Stimulated activated CD4-positive, alpha-beta T cell treated with anti-CD3 and anti-CD28 coated beads, Interleukin-4, amount 100 ng/mL, for 48 hours (primary cell): ENCODE measurements at regions not wholly inside any gene's neighbourhood (a gene's known extent, or its start where the extent isn't known, plus 50 kb on each side); places are given as distances from the start of the nearest gene placed in this dataset.

Experiments
- DNase-seq, 2 donors: peaks; one replicate each; pipeline ENCODE4 v3.0.0-alpha.2; 2020; ENCODE audit warnings: low read depth in 2 of 2

- DNase-seq, result no peak
Observed at GRCh38 chr6:122116119-122116834, 283.2 kb upstream of the HSF2 start.

GRCh38 chr6:122116835-122117627, 282.4 kb upstream of the HSF2 start:
- no peak for DNase-seq

- DNase-seq, result no peak
Observed at GRCh38 chr6:122118945-122119506, 280.4 kb upstream of the HSF2 start.

- DNase-seq, result no peak
Observed at GRCh38 chr6:122122202-122122601, 277.2 kb upstream of the HSF2 start.

GRCh38 chr6:122122686-122123085, 276.8 kb upstream of the HSF2 start:
- DNase-seq, result no peak

DNA sequence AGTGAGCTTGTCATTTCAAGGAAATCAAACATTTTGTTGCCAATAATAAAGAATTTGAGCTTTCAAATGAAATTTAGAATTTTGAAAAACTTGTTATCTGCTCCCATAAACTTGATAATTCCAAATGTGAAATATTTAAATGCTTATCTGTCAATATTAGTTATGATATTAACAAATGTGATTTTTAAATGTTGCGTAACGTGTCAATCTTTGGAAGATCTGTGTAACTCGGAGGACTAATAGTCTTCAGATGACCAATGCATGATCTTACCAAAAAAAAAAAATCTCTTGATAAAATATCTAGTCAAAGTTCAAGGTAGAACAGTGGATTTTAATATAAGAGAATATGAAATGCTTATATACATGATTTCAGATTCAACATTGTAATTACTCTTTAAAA, 274.5 kb upstream of the HSF2 start:
- no peak for DNase-seq

GRCh38 chr6:122126894-122127293, 272.6 kb upstream of the HSF2 start:
- no peak for DNase-seq

DNA sequence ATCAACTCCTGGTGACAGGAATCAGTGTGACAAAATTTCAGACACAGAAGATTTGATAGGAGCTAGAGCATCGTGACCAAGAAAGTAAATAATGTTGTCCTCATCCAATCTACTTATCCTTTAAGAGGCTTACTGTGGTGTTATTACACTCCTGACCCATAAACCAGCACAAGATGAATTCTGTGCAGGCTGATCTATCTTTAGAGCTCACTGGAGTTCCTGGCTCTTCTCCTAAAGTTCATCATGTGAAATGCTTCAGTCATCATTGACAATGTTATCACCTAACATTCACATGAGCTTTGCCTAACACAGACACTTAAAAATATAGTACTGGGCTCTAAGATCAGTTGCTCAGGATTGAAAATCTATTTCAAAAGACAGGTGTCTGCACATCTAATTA, 271.0 kb upstream of the HSF2 start:
- no peak for DNase-seq

GRCh38 chr6:122129313-122130025, 270.0 kb upstream of the HSF2 start:
- no peak for DNase-seq

- no peak for DNase-seq
Observed at GRCh38 chr6:122130026-122130348, 269.5 kb upstream of the HSF2 start.

DNA sequence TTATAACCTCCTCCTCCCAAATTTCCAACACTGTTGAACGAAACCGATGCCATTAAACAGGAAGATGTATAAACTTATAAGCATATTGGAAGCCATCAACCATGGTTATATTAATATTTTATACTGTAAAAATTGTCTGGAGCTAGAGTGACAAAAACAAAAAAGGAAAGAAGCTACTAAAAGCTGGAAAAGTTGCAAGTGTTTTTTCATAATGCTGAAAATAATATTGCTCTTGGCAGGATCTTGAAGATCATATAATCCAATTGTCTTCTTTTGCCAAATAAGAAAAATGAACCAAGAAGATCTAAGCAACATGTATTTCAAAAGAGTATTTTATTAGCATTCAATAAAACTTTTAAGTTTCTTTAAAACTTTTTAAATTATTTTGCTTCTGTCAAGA, 268.9 kb upstream of the HSF2 start:
- no peak for DNase-seq

DNA sequence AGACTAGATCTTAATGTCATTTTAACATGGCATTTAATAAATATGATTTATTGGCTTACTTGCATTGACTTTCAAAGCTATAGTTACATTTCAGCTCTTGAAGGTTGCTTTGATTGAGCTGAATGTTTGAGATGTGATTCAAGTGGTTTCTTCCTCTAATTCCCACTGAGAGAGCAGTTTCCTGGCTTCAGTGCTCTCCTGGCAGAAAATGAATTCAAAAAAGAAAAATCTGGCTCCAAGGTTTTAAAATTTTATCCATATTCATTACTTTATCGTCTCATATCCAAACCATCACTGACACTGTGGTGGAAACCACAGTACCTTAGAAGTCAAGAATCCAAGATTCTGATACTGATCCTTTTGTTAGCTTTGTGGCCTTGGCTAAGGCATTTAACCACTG, 263.1 kb upstream of the HSF2 start:
- DNase-seq, result no peak

DNA sequence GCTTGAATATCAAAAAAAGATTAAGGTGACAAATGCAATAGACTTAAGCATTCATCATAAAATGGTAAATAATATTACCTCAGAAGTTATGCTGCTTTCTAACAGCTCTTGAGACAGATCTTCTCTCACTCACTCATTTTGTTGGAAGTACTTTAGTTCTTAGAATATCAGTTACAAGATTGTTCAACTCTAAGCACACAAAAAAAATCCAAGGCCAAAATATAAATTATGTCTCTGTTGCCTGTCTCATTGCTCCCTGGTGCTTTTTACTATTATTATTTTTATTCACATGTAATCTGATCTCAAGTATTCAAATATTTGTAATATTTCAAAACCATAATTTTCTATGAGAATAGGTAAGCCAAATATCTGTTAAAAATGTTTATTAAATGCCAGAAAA, 259.4 kb upstream of the HSF2 start:
- DNase-seq, result no peak

GRCh38 chr6:122141246-122141645, 258.2 kb upstream of the HSF2 start:
- no peak for DNase-seq

GRCh38 chr6:122143813-122144601, 255.4 kb upstream of the HSF2 start:
- no peak for DNase-seq

- no peak for DNase-seq
Observed at GRCh38 chr6:122145246-122145645, 254.2 kb upstream of the HSF2 start.

DNA sequence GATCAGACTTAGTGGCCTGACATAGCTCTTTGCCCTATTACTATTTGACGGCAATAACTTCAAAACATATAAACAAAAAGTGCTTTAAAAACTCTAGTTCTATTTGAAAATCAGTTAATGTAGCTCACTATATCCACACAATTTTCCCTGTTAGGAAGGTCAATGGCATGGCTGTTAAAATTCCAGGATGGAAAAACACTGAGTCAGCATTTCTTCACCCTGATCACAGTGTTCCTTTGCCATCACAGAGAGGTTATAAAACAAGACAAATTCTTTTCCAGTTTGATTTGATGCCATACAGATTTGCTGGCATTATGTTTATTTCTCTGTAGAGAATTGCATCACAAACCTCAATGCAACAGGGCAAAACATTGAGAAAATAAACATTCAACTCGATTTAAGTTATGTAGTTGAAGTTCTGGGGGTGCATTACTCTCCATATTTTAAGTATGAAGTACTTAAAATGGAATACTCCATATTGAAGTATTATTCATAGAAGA, 253.7 kb upstream of the HSF2 start:
- no peak for DNase-seq

- no peak for DNase-seq
Observed at GRCh38 chr6:122147291-122147690, 252.2 kb upstream of the HSF2 start.

DNA sequence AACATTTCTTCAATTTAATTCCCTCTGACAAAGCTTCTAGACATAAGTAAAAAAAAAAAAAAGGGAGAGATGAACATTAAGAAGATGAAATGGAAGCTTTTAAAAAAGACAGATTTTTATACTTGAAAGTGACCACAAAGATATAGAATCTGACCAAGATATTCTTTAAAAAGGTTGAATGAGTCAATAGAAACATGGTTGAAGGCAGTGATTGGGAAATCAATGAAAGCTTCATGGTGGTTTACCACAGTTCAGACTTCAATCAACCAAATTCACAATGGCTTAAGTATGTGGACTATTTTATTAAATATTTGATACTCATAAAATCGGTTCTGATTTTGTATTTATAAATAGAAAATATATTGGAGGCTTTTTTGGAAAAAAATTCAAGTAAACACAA, 248.4 kb upstream of the HSF2 start:
- no peak for DNase-seq

DNA sequence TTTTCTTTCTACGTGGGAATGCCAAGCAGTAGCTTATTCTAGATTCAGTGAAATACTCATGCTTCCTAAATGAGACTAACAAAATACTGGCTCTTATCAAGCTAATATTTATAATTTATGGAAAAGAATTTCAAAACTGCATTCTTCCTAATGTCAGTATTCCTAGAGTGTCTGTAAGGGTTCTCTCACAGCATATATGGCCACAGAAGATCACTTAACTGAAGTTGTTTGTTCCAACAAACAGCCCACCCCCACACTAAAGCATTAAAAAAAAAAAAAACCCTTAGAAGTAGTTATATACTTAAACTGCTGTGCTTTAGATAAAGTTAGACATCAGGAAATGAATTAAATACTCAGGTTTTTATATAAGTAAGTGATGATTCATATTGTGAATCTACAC, 247.7 kb upstream of the HSF2 start:
- DNase-seq, result no peak

- no peak for DNase-seq
Observed at GRCh38 chr6:122153557-122153956, 245.9 kb upstream of the HSF2 start.

DNA sequence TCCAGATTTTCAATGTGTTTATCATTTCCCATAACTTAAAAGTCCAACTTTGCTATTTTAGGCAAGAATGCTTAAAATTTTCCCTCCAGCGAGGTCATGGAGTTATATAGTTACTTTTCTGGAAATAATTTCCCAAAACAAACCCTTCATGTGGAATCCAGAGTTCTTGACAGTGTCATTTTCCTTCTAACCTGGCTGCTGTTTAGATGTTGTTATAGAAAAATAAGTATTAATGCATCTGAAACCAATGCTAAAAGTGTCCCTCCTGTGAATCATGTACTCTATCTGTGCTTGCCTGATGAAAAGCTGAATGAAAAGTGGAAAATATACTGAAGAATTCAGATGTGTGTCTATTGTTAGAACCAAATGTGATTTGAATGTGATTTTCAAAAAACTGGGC, 245.3 kb upstream of the HSF2 start:
- DNase-seq, result no peak
